ENCODE measurements at regions not wholly inside any gene's neighbourhood (a gene's known extent, or its start where the extent isn't known, plus 50 kb on each side); places are given as distances from the start of the nearest gene placed in this dataset.
A peak's percentile ranks its signal among the peaks of the same experiment; 100 is the strongest.

- no peak for DNase-seq
Observed at GRCh38 chr6:25066593-25066992, 130.8 kb upstream of the RIPOR2 start.

GRCh38 chr6:25068866-25069265 is 133.1 kb upstream of the RIPOR2 start:
- no peak for DNase-seq

GRCh38 chr6:25070547-25071366 is 135.0 kb upstream of the RIPOR2 start:
- DNase-seq = peak; percentile 84

- DNase-seq = no peak
Observed at GRCh38 chr6:25078141-25078540, 142.4 kb upstream of the RIPOR2 start.

GRCh38 chr6:25083784-25084507 is 148.2 kb upstream of the RIPOR2 start:
- no peak for DNase-seq

GRCh38 chr6:25084508-25084833 is 148.7 kb upstream of the RIPOR2 start:
- DNase-seq = no peak

GRCh38 chr6:25085756-25086155 is 150.0 kb upstream of the RIPOR2 start:
- no peak for DNase-seq

GRCh38 chr6:25086500-25087091 is 150.8 kb upstream of the RIPOR2 start:
- no peak for DNase-seq

- no peak for DNase-seq
Observed at GRCh38 chr6:25088513-25088912, 152.8 kb upstream of the RIPOR2 start.

GRCh38 chr6:25089442-25089841 is 153.7 kb upstream of the RIPOR2 start:
- no peak for DNase-seq

- no peak for DNase-seq
Observed at GRCh38 chr6:25094726-25095125, 159.0 kb upstream of the RIPOR2 start.

- no peak for DNase-seq
Observed at GRCh38 chr6:25100288-25100687, 164.5 kb upstream of the RIPOR2 start.

GRCh38 chr6:25103603-25104002 is 167.8 kb upstream of the RIPOR2 start:
- DNase-seq = no peak

- DNase-seq = no peak
Observed at GRCh38 chr6:25105070-25105925, 169.5 kb upstream of the RIPOR2 start.

GRCh38 chr6:25107218-25107617 is 171.5 kb upstream of the RIPOR2 start:
- DNase-seq = no peak

GRCh38 chr6:25111782-25112181 is 167.4 kb upstream of the CARMIL1 start:
- DNase-seq = no peak

- DNase-seq = peak; percentile 33
Observed at GRCh38 chr6:25112322-25112773, 166.8 kb upstream of the CARMIL1 start.

GRCh38 chr6:25113436-25113835 is 165.7 kb upstream of the CARMIL1 start:
- no peak for DNase-seq

- no peak for DNase-seq
Observed at GRCh38 chr6:25118038-25118437, 161.1 kb upstream of the CARMIL1 start.

GRCh38 chr6:25121186-25121585 is 158.0 kb upstream of the CARMIL1 start:
- no peak for DNase-seq

GRCh38 chr6:25122001-25122400 is 157.2 kb upstream of the CARMIL1 start:
- DNase-seq = no peak

GRCh38 chr6:25122622-25123237 is 156.4 kb upstream of the CARMIL1 start:
- no peak for DNase-seq
